OCI-LY7 (cell line): ENCODE measurements at regions not wholly inside any gene's neighbourhood (a gene's known extent, or its start where the extent isn't known, plus 50 kb on each side); places are given as distances from the start of the nearest gene placed in this dataset.

ENCODE experiments used
- EZH2phosphoT487 ChIP-seq: fragments of 200-600 bp; sonication (generic); IDR thresholded peaks from 2 replicates; pipeline ENCODE4 v1.6.1; 2018; ENCODE audit warnings: low read depth, borderline replicate concordance, mild to moderate bottlenecking, mixed run types, antibody characterized with exemption, low read length, moderate library complexity, mixed read lengths
- TF ChIP-seq, protein P1 (sequence below): fragments of 200-600 bp; sonication (generic); conservative IDR thresholded peaks from 2 replicates; pipeline ENCODE4 v1.5.1; 2014; ENCODE audit warnings: mild to moderate bottlenecking, antibody characterized with exemption, low read length, moderate library complexity, mixed read lengths

GRCh38 chr10:63812501-63812900, 291.3 kb downstream of the REEP3 start:
- TF ChIP-seq, protein P1, sequence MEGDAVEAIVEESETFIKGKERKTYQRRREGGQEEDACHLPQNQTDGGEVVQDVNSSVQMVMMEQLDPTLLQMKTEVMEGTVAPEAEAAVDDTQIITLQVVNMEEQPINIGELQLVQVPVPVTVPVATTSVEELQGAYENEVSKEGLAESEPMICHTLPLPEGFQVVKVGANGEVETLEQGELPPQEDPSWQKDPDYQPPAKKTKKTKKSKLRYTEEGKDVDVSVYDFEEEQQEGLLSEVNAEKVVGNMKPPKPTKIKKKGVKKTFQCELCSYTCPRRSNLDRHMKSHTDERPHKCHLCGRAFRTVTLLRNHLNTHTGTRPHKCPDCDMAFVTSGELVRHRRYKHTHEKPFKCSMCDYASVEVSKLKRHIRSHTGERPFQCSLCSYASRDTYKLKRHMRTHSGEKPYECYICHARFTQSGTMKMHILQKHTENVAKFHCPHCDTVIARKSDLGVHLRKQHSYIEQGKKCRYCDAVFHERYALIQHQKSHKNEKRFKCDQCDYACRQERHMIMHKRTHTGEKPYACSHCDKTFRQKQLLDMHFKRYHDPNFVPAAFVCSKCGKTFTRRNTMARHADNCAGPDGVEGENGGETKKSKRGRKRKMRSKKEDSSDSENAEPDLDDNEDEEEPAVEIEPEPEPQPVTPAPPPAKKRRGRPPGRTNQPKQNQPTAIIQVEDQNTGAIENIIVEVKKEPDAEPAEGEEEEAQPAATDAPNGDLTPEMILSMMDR: no peak
- TF ChIP-seq EZH2phosphoT487: no peak
